Central memory CD8-positive, alpha-beta T cell (primary cell): ENCODE measurements at regions not wholly inside any gene's neighbourhood (a gene's known extent, or its start where the extent isn't known, plus 50 kb on each side); places are given as distances from the start of the nearest gene placed in this dataset.

ENCODE experiments used
- ATAC-seq: fragments of 150-1000 bp; cut with Tn5 transposase; replicated peaks from 2 replicates; pipeline ENCODE4 v1.10.0; 2022; ENCODE audit warnings: mild to moderate bottlenecking, moderate FRiP score, moderate number of reproducible peaks; ENCODE audit not compliant: poor library complexity, severe bottlenecking; ENCODE audit errors: extremely low read depth
- DNase-seq, 2 donors: peaks; one replicate each; pipeline ENCODE4 v3.0.0; 2021; ENCODE audit warnings: low spot score in 2 of 2
- H3K27ac Mint-ChIP-seq: one replicate; pipeline ENCODE4 v1.8.0; 2022; ENCODE audit warnings: low read depth, mild to moderate bottlenecking, moderate library complexity, mixed read lengths
- H3K27me3 Mint-ChIP-seq: one replicate; pipeline ENCODE4 v1.8.0; 2022; ENCODE audit warnings: mixed read lengths
- H3K36me3 Mint-ChIP-seq: one replicate; pipeline ENCODE4 v1.8.0; 2022; ENCODE audit warnings: mild to moderate bottlenecking, moderate library complexity, mixed read lengths; ENCODE audit not compliant: insufficient read depth
- H3K4me1 Mint-ChIP-seq: one replicate; pipeline ENCODE4 v1.8.0; 2022; ENCODE audit warnings: mixed read lengths
- H3K4me3 Mint-ChIP-seq: one replicate; pipeline ENCODE4 v1.8.0; 2022; ENCODE audit warnings: mild to moderate bottlenecking, moderate library complexity, mixed read lengths
- H3K9me3 Mint-ChIP-seq: one replicate; pipeline ENCODE4 v1.8.0; 2022; ENCODE audit warnings: mixed read lengths

GRCh38 chr9:32289756-32290155 is 94.7 kb upstream of the ACO1 start:
- Mint-ChIP-seq H3K4me3 (no peak overlapping the region), H3K27ac (no peak overlapping the region), H3K36me3 (no peaks in the 10 kb centered on the region), H3K4me1 (no peaks in the 10 kb centered on the region), H3K27me3 (no peaks in the 10 kb centered on the region), H3K9me3 (no peaks in the 10 kb centered on the region)
- ATAC-seq = no peak
- no peak for DNase-seq

- no peak for ATAC-seq
- no peaks in the 10 kb centered on the region for H3K36me3 Mint-ChIP-seq
- no peak for DNase-seq
- H3K4me3 Mint-ChIP-seq = no peak overlapping the region
- H3K4me1 Mint-ChIP-seq = no peaks in the 10 kb centered on the region
- H3K27me3 Mint-ChIP-seq = peaks cover 10% of the 10 kb centered on the region
- H3K9me3 Mint-ChIP-seq = no peaks in the 10 kb centered on the region
- H3K27ac Mint-ChIP-seq = no peak overlapping the region
Measured at GRCh38 chr9:32291370-32291769, 93.1 kb upstream of the ACO1 start.

DNA sequence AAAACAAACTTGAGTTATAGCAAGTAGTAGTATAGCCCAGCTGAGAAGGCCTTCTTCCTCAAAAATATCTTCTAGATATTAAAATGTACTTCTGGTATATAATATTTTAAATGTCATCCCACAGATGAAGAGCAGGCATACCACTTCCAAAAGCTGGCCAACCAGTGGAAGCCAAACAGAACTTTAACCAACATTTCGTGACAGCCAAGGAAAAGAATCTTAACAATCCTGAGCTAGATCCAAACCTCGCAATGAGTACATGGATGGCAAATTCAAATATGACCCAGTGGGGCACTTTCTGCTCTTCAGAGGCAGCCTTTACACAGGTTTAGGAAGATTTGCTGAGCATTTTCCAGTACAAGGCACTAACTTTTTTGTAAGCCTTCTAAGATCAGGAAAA is 91.8 kb upstream of the ACO1 start:
- DNase-seq = no peak
- no peaks in the 10 kb centered on the region for H3K9me3 Mint-ChIP-seq
- peaks cover 22% of the 10 kb centered on the region for H3K27me3 Mint-ChIP-seq
- H3K4me3 Mint-ChIP-seq = no peak overlapping the region
- no peak for ATAC-seq
- no peaks in the 10 kb centered on the region for H3K4me1 Mint-ChIP-seq
- H3K27ac Mint-ChIP-seq = no peak overlapping the region
- H3K36me3 Mint-ChIP-seq = no peaks in the 10 kb centered on the region

GRCh38 chr9:32293091-32293490 is 91.4 kb upstream of the ACO1 start:
- no peak for ATAC-seq
- H3K4me1 Mint-ChIP-seq = no peaks in the 10 kb centered on the region
- no peaks in the 10 kb centered on the region for H3K36me3 Mint-ChIP-seq
- DNase-seq = no peak
- H3K4me3 Mint-ChIP-seq = no peak overlapping the region
- H3K9me3 Mint-ChIP-seq = no peaks in the 10 kb centered on the region
- no peak overlapping the region for H3K27ac Mint-ChIP-seq
- peaks cover 27% of the 10 kb centered on the region for H3K27me3 Mint-ChIP-seq

GRCh38 chr9:32294106-32294505 is 90.3 kb upstream of the ACO1 start:
- Mint-ChIP-seq H3K36me3 (no peaks in the 10 kb centered on the region), H3K9me3 (no peaks in the 10 kb centered on the region), H3K4me1 (no peaks in the 10 kb centered on the region), H3K27me3 (peaks cover 33% of the 10 kb centered on the region), H3K4me3 (no peak overlapping the region), H3K27ac (no peak overlapping the region)
- DNase-seq = no peak
- ATAC-seq = no peak

DNA sequence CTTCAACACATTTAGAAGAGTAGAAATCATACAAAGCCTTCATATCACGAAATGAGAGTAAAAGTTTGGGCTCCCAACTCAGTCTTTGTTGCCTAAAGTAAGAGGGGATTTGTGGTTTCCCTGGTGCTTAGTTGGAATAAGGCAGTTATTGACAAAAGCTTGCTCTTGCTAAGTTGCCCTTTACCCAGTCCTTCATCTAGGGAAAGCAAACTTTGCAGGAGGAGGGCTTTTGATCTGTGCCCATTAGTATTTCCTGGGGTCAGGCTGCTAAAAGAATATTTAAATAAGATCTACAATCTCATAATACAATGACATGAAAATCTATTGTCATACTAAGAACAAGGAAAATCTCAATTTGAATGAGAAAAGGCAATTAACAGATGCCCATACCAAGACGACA is 84.1 kb upstream of the ACO1 start:
- H3K27ac Mint-ChIP-seq = no peak overlapping the region
- DNase-seq = no peak
- H3K36me3 Mint-ChIP-seq = no peaks in the 10 kb centered on the region
- no peak for ATAC-seq
- H3K4me3 Mint-ChIP-seq = no peak overlapping the region
- no peaks in the 10 kb centered on the region for H3K9me3 Mint-ChIP-seq
- H3K4me1 Mint-ChIP-seq = no peaks in the 10 kb centered on the region
- peaks cover 33% of the 10 kb centered on the region for H3K27me3 Mint-ChIP-seq

- Mint-ChIP-seq H3K4me1 (no peaks in the 10 kb centered on the region), H3K27ac (no peak overlapping the region), H3K27me3 (peaks cover 9% of the 10 kb centered on the region), H3K4me3 (no peak overlapping the region), H3K9me3 (peaks cover 5% of the 10 kb centered on the region), H3K36me3 (no peaks in the 10 kb centered on the region)
- DNase-seq (no peak), ATAC-seq (no peak)
Measured at GRCh38 chr9:32304495-32304894, 79.9 kb upstream of the ACO1 start.

DNA sequence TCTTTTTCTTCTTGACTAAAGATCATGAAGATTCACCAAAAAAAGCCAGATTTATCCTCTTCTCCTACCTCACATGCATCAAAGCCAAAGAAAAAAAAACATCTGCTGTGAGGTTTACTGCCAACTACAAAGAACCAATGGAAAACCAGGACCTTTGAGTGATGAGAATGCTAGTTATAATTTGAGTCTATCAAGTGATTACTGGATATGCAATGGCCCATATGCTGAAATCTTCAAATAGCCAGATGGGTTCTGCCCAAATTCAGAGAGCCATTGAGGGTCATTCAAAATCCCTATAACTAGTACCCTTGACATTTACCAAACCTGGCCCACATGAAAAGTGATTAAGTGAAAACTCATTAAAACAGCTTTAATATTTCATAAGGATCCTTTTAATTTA is 78.4 kb upstream of the ACO1 start:
- DNase-seq = no peak
- H3K4me1 Mint-ChIP-seq = no peaks in the 10 kb centered on the region
- peaks cover 9% of the 10 kb centered on the region for H3K27me3 Mint-ChIP-seq
- H3K27ac Mint-ChIP-seq = no peak overlapping the region
- ATAC-seq = no peak
- no peaks in the 10 kb centered on the region for H3K36me3 Mint-ChIP-seq
- peaks cover 5% of the 10 kb centered on the region for H3K9me3 Mint-ChIP-seq
- H3K4me3 Mint-ChIP-seq = no peak overlapping the region

DNA sequence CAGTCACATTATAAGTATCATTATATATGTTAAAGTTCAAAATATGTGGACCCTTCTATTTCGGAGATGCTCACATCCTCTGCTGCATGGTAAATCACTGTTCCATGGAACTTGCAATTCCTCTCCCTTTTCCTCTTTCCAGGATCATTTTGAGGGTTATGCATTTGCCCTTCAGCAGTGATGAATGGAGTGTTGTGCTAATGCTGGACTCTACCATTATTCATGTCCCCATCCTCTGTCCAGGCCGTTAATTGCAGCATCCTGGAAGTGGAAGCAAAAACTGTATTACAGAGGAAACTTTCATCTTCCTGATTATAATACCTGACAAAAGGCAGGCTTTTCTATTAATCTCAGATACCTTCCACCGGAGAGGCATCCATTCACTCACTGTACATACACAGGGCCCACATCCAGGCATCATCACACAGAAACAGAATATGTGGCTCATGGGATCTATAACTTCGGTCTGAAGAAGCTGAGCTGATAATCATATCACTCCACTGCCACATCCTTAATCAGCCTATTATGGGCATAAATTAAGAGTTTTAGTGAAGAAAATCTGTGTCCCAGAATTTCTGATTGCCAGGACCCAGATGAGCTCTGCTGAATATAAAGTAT is 65.0 kb upstream of the ACO1 start:
- Mint-ChIP-seq H3K27ac (no peak overlapping the region), H3K27me3 (no peaks in the 10 kb centered on the region), H3K4me3 (no peak overlapping the region), H3K36me3 (no peaks in the 10 kb centered on the region), H3K9me3 (peaks cover 5% of the 10 kb centered on the region), H3K4me1 (no peaks in the 10 kb centered on the region)
- ATAC-seq (no peak), DNase-seq (no peak)

GRCh38 chr9:32322622-32323021 is 61.8 kb upstream of the ACO1 start:
- DNase-seq = no peak
- H3K4me1 Mint-ChIP-seq = no peaks in the 10 kb centered on the region
- no peaks in the 10 kb centered on the region for H3K36me3 Mint-ChIP-seq

DNA sequence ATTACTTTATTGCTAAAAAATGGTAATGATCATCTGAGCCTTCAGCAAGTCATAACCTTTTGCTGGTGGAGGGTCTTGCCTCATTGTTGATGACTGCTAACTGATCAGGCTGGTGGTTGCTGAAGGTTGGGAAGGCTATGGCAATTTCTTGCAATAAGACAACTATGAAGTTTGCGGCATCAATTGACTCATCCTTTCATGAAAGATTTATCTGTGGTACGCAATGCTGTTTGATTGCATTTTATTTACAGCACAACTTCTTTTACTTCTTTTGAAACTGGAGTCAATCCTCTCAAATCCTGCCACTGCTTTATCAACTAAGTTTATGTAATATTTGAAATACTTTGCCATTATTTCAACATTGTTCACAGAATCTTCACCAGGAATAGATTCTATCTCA is 58.3 kb upstream of the ACO1 start:
- no peaks in the 10 kb centered on the region for H3K9me3 Mint-ChIP-seq
- H3K27ac Mint-ChIP-seq = no peak overlapping the region
- peaks cover 22% of the 10 kb centered on the region for H3K27me3 Mint-ChIP-seq
- ATAC-seq (no peak), DNase-seq (no peak)
- H3K36me3 Mint-ChIP-seq = no peaks in the 10 kb centered on the region
- no peaks in the 10 kb centered on the region for H3K4me1 Mint-ChIP-seq
- no peak overlapping the region for H3K4me3 Mint-ChIP-seq

More at GRCh38 chr9:32322622-32323021, 61.8 kb upstream of the ACO1 start:
- no peak overlapping the region for H3K27ac Mint-ChIP-seq
- H3K27me3 Mint-ChIP-seq = peaks cover 2% of the 10 kb centered on the region
- H3K4me3 Mint-ChIP-seq = no peak overlapping the region
- no peak for ATAC-seq
- H3K9me3 Mint-ChIP-seq = no peaks in the 10 kb centered on the region

GRCh38 chr9:32331240-32331639 is 53.2 kb upstream of the ACO1 start:
- DNase-seq (no peak), ATAC-seq (no peak)
- no peaks in the 10 kb centered on the region for H3K4me1 Mint-ChIP-seq
- H3K36me3 Mint-ChIP-seq = no peaks in the 10 kb centered on the region
- no peaks in the 10 kb centered on the region for H3K9me3 Mint-ChIP-seq
- no peak overlapping the region for H3K27ac Mint-ChIP-seq
- H3K4me3 Mint-ChIP-seq = no peak overlapping the region
- peaks cover 40% of the 10 kb centered on the region for H3K27me3 Mint-ChIP-seq

DNA sequence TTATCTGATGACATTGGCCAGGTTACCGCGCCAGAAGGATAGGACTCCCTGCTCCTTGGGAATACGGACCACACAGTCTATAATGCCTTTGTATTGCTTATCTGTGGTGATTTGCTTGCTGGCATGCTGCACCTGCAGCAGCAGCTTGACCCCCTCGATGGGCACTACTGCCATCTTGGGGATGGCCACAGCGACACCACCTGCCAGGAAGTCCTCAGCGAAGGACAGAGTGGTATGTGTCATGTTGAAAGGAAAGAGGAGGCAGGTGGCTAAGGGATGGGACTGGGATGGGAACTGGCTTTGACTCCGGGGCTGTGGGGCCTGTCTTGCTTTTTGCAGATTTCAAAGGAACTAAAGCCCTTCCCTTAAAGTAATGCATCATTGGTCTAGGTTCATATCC is 50.3 kb upstream of the ACO1 start:
- Mint-ChIP-seq H3K36me3 (no peaks in the 10 kb centered on the region), H3K9me3 (no peaks in the 10 kb centered on the region), H3K27me3 (peaks cover 22% of the 10 kb centered on the region), H3K4me3 (no peak overlapping the region), H3K27ac (no peak overlapping the region), H3K4me1 (no peaks in the 10 kb centered on the region)
- DNase-seq (no peak), ATAC-seq (no peak)
